ENCODE measurements at regions not wholly inside any gene's neighbourhood (a gene's known extent, or its start where the extent isn't known, plus 50 kb on each side); places are given as distances from the start of the nearest gene placed in this dataset.
A peak's percentile ranks its signal among the peaks of the same experiment; 100 is the strongest.
"Not testable (repeated sequence)": the region's sequence is repeated elsewhere in the genome, so short reads cannot be mapped to it uniquely, and the experiment has no call there.

- no peak for DNase-seq
Measured at GRCh38 chr12:46948936-46949545, 123.2 kb upstream of the SLC38A4 start.

DNA sequence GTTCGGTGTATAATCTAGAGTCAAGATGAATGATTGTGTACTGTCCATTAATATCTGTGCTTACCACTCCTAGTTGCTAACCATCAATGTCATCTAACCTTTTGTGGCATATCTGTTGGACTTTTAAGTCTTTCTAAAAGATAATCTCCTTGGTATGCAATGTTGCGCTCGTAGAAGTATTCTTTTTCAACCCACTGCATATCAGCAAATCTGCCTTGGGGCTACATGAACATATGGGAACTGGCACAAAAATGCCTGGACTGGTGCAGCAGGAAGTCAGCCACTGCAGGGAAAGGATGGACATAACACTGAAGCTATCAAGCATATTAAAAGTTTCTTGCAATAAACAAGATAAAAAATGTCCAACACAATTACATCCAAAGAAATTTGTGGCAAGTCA, 124.3 kb upstream of the SLC38A4 start:
- DNase-seq, result no peak

- no peak for DNase-seq
Measured at GRCh38 chr12:46952880-46953483, 126.4 kb upstream of the PCED1B start.

DNA sequence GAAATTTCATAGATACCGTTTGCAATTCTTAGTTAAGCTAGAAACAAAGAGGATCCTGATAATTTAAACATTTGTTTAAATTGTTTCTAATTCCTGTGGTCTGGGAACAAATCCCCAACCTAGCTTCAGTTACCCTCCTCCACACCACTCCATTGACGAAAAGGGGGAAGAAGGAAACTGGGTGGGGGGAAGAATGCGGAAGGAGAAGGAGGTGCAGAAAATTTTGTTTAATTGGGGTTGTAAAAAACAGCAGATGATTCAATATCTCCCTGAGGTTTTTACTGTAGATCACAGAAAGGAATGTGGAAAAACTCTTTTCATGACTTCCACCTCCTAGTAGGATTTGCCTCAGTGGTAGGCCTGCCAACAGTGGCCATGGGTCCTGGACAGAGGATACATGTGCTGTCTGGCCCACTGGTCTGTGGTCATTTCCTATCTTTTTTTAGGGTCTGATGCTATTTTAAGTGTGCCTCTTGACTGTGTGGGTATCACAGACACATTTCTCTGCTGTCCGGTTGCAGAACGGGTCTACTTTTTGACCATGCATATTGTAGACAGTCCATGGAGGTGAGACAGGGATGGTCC, 122.9 kb upstream of the PCED1B start:
- DNase-seq, result no peak

DNA sequence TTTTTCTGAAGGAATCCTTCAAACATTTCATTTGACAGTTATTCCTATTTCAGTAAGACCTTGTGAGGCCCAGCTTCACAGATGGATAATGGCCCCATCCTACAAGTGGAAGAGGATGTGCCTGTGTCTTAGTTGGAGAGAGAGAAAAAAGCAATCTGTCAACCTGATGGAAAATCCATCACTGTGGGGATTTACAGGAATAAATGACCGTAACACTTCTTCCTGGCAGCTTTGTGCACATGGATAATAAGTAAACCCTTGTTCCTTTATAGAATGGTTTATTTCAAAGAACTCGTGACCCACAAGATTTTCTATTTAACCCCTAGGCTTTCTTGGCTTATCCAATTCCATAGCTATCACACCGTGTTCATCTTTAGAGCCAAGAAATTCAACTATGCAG, 121.4 kb upstream of the PCED1B start:
- DNase-seq, result no peak

- DNase-seq, result no peak
Measured at GRCh38 chr12:46958599-46959290, 120.7 kb upstream of the PCED1B start.

- no peak for DNase-seq
Measured at GRCh38 chr12:46959502-46959901, 119.9 kb upstream of the PCED1B start.

DNA sequence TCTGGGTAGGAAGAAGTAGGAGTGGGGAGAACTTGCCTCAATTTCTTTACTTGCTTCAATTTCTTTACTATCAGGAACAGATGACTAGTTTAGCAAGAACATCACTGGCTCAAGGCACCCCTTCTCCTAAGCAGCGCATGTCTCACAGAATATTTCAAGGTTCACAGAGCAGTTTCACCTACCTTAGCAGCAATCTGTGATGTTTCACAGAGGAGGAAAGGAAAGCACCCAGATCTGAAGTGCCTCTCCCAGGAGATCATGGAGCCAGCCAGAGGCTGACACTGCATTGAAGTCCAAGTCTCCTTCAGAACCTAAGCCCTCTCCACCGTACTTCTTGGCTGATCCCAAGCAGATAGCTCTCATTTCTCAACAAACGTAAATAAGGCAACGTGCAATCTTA, 118.7 kb upstream of the PCED1B start:
- DNase-seq, result no peak

- DNase-seq, result no peak
Measured at GRCh38 chr12:46963191-46963590, 116.2 kb upstream of the PCED1B start.

- DNase-seq, result no peak
Measured at GRCh38 chr12:46963977-46964971, 115.1 kb upstream of the PCED1B start.

- no peak for DNase-seq
Measured at GRCh38 chr12:46965137-46965536, 114.3 kb upstream of the PCED1B start.

GRCh38 chr12:46965880-46966279, 113.5 kb upstream of the PCED1B start:
- no peak for DNase-seq

- no peak for DNase-seq
Measured at GRCh38 chr12:46970636-46971035, 108.8 kb upstream of the PCED1B start.

- DNase-seq, result not testable (repeated sequence)
Measured at GRCh38 chr12:46973937-46974336, 105.5 kb upstream of the PCED1B start.

- DNase-seq, result no peak
Measured at GRCh38 chr12:46977871-46978375, 101.5 kb upstream of the PCED1B start.

DNA sequence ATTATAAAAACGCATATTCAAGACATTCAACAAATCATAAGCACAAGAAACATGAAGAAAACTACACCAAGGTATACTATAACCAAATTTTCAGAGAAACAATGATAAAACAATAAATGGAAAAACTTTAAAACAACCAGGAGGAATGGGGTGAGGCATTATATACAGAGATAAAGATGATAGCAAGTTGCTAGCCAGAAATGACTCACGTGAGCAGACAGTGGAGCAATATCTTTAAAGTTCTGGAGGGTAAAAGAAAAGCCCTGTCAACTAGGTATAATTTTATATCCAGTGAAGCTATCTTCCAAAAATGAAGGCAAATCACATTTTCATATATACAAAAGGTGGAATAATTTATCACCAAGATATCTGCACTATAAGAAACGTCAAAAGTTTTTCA, 97.8 kb upstream of the PCED1B start:
- DNase-seq, result no peak

DNA sequence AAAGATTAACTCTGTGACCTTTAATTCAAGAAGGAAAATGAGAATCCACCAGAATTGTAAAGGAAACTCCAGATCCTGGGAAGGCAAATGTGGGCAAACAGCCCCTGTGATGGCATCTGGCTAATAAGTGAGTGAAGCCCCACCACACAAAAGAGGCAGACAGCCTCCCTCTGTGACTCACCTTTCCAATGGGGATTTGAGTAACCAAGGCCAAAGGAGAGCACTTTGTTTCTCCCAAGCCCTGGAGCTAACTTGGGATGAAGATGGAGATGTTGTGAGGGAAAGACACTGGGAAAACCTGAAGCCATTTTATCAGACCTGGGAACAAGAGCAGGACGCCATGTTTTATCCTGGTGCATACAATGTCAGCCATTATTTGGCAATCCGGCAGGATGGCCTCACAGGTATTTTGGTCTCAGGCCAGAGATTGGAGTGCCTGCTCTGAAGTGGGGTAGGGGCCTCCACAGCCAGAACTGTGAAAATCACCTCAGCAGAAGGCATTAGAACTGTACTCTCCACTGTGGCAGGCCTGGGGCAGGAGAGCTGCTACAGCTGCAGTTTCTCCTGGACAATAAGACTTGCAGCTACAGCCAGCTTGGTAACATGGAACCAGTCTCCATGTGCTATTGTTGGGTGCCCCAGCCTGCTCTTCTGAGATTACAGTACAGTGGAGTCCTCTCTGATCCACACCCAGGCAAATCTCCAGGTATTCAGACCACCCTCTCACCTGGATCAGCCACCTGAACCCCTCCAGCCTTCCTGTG, 96.6 kb upstream of the PCED1B start:
- DNase-seq, result no peak

GRCh38 chr12:46983393-46983793, 96.0 kb upstream of the PCED1B start:
- no peak for DNase-seq

DNA sequence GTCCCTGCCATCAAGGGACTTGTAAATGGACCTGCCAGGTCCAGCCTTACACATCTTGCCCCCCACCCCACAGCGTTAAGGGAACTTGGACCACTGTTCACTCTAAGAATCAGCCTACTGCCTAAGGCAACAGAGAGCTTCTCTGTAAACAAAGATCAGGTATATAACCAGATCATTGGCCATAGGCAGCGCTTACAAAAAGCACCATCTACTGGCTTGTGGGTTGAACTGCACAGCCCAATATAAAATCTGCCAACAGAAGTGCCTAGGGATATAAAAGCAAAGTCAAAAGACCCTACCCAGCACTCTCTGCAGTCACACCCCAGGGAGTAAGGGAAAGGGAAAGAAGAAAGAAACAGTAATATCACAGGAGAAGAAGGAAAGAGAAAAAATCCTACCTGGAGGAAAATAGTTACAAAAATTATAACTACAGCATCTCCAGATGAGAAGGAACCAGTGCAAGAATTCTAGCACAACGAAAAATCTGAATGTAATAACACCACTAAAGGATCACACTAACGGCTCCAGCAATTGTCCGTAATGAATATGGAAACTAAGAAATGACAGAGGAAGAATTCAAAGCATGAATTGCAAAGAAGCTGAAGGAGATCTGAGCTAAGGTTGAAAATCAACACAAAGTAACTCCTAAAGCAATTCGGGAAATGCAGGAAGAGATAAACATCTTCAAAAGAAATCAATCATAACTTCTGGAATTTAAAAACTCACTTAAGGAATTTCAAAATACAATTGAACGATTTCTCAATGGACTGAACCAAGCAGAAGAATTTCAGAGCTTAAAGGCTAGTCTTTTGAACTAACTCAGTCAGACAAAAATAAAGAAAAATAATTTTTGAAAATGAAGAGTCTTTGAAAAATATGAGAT, 95.2 kb upstream of the PCED1B start:
- DNase-seq, result peak; percentile 26

DNA sequence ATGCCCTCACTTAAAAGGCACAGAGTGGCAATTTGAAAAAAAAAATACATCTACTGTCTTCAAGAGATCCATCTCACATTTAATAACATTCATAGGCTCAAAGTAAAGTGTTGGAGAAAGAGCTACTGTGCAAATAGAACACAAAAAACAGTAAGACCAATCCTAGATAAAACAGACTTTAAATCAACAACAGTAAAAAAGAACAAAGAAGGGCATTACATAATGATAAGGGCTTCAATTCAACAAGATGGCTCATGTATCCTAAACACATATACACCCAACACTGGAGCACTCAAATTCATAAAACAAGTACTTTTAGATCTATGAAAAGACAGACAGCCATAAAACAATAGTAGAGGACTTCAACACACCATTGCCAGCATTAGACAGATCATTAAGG, 93.6 kb upstream of the PCED1B start:
- DNase-seq, result no peak

DNA sequence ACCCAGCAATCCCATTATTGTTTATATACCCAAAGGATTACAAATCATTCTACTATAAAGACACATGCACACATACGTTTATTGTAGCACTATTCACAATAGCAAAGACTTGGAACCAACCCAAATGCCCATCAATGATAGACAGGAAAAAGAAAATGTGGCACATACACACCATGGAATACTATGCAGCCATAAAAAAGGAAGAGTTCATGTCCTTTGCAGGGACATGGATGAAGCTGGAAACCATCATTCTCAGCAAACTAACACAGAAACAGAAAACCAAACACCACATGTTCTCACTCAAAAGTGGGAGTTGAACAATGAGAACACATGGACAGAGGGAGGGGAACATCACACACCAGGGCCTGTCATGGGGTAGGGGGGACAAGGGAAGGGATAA, 91.3 kb upstream of the PCED1B start:
- not testable (repeated sequence) for DNase-seq

All from activated CD4-positive, alpha-beta T cell treated with anti-CD3 and anti-CD28 coated beads, Interleukin-2, amount 50 U/mL, for 1 hour (primary cell).